Body of pancreas (tissue), 4 donors: ENCODE measurements at regions not wholly inside any gene's neighbourhood (a gene's known extent, or its start where the extent isn't known, plus 50 kb on each side); places are given as distances from the start of the nearest gene placed in this dataset.

ENCODE experiments used
- CTCF ChIP-seq, 7 experiments: fragments of 450-650 bp in 4 of 7; fragments of 200-600 bp in 3 of 7; sonication (generic) in 3 of 7; IDR thresholded peaks; one replicate each; pipeline ENCODE4 v1.5.1; 2016 to 2019; ENCODE audit warnings: antibody characterized with exemption in 7 of 7
- POLR2A ChIP-seq, 3 donors: fragments of 450-650 bp; IDR thresholded peaks; one replicate each; pipeline ENCODE4 v1.6.1; 2016; ENCODE audit warnings: antibody characterized with exemption in 3 of 3, mild to moderate bottlenecking in 2 of 3

GRCh38 chr22:49619301-49619700, 208.4 kb downstream of the BRD1 start:
- TF ChIP-seq CTCF (IDR thresholded peaks at IDR 0.05) (no peak), POLR2A (IDR thresholded peaks at IDR 0.05) (no peak)
